CD14-positive monocyte (primary cell): ENCODE measurements at regions not wholly inside any gene's neighbourhood (a gene's known extent, or its start where the extent isn't known, plus 50 kb on each side); places are given as distances from the start of the nearest gene placed in this dataset.

ENCODE experiments used
- DNase-seq, 3 donors: peaks; one replicate each; pipeline ENCODE4 v3.0.0-alpha.2; 2011 to 2022
- H2AFZ ChIP-seq: 2 replicates; pipeline ENCODE4 v1.6.0; 2012; ENCODE audit warnings: mild to moderate bottlenecking, low read depth, low read length, inconsistent platforms; ENCODE audit not compliant: insufficient read depth, poor library complexity, severe bottlenecking
- H3K27ac ChIP-seq, 2 donors: 1 replicate in 1 of 2; 2 replicates in 1 of 2; pipeline ENCODE4 v1.5.1; 2012 to 2013; ENCODE audit warnings: low read length in 2 of 2, control low read depth in 1 of 2, inconsistent platforms in 1 of 2, low read depth in 1 of 2, mild to moderate bottlenecking in 1 of 2
- H3K27me3 ChIP-seq, 2 donors: one replicate each; pipeline versions ENCODE4 v1.6.0 to v1.6.1; 2011 to 2013; ENCODE audit warnings: low read length in 2 of 2; ENCODE audit not compliant: control insufficient read depth in 2 of 2, insufficient read depth in 2 of 2
- H3K36me3 ChIP-seq, 2 donors: replicated peaks in 1 of 2; 1 replicate in 1 of 2; 2 replicates in 1 of 2; pipeline versions ENCODE4 v1.5.1 to v1.6.1; 2012 to 2013; ENCODE audit warnings: low read length in 2 of 2, control low read depth in 1 of 2, inconsistent platforms in 1 of 2, mild to moderate bottlenecking in 1 of 2; ENCODE audit not compliant: insufficient read depth in 2 of 2, control insufficient read depth in 1 of 2
- H3K4me1 ChIP-seq, 2 donors: 1 replicate in 1 of 2; 2 replicates in 1 of 2; pipeline versions ENCODE4 v1.5.1 to v1.6.1; 2012 to 2013; ENCODE audit warnings: low read length in 2 of 2, control low read depth in 1 of 2, inconsistent platforms in 1 of 2, mild to moderate bottlenecking in 1 of 2, moderate library complexity in 1 of 2; ENCODE audit not compliant: insufficient read depth in 2 of 2, control insufficient read depth in 1 of 2
- H3K4me2 ChIP-seq: replicated peaks from 2 replicates; pipeline ENCODE3; 2012; ENCODE audit warnings: low read length, moderate library complexity, mild to moderate bottlenecking; ENCODE audit not compliant: poor library complexity, severe bottlenecking; ENCODE audit errors: extremely low read depth
- H3K4me3 ChIP-seq, 3 experiments: fragments of 200-600 bp in 1 of 3; sonication (generic) in 1 of 3; replicated peaks in 1 of 3; 1 replicate in 2 of 3; 2 replicates in 1 of 3; pipeline ENCODE4 v1.5.1; 2011 to 2013; ENCODE audit warnings: low read length in 3 of 3, mild to moderate bottlenecking in 3 of 3, control low read depth in 2 of 3, low read depth in 2 of 3, inconsistent platforms in 1 of 3, moderate library complexity in 1 of 3
- H3K79me2 ChIP-seq: 2 replicates; pipeline ENCODE4 v1.6.0; 2012; ENCODE audit warnings: mild to moderate bottlenecking, control low read depth, inconsistent platforms, low read length, moderate library complexity; ENCODE audit not compliant: insufficient read depth
- H3K9ac ChIP-seq: 2 replicates; pipeline ENCODE4 v1.6.0; 2017; ENCODE audit warnings: low read length, mild to moderate bottlenecking; ENCODE audit not compliant: insufficient read depth, poor library complexity, severe bottlenecking
- H3K9me3 ChIP-seq, 2 donors: replicated peaks in 1 of 2; 1 replicate in 1 of 2; 2 replicates in 1 of 2; pipeline versions ENCODE4 v1.5.1 to v1.6.1; 2012 to 2013; ENCODE audit warnings: low read length in 2 of 2, control low read depth in 1 of 2; ENCODE audit not compliant: control insufficient read depth in 1 of 2, insufficient read depth in 1 of 2
- H4K20me1 ChIP-seq: 2 replicates; pipeline ENCODE4 v1.6.0; 2012; ENCODE audit warnings: mild to moderate bottlenecking, low read length, control low read depth, moderate library complexity; ENCODE audit not compliant: insufficient read depth
- H3K27ac Mint-ChIP-seq, 7 donors: one replicate each; pipeline ENCODE4 v1.8.0; 2020; ENCODE audit warnings: mild to moderate bottlenecking in 7 of 7, mixed read lengths in 7 of 7, moderate library complexity in 6 of 7, inconsistent platforms in 2 of 7
- H3K27me3 Mint-ChIP-seq, 3 donors: one replicate each; pipeline ENCODE4 v1.8.0; 2021 to 2022; ENCODE audit warnings: low read depth in 3 of 3, mild to moderate bottlenecking in 3 of 3, mixed read lengths in 3 of 3, moderate library complexity in 3 of 3, inconsistent platforms in 1 of 3
- H3K36me3 Mint-ChIP-seq, 2 donors: one replicate each; pipeline ENCODE4 v1.8.0; 2020; ENCODE audit warnings: mixed read lengths in 2 of 2, inconsistent platforms in 1 of 2, mild to moderate bottlenecking in 1 of 2
- H3K4me1 Mint-ChIP-seq: one replicate; pipeline ENCODE4 v1.8.0; 2020; ENCODE audit warnings: mild to moderate bottlenecking, mixed read lengths
- H3K4me3 Mint-ChIP-seq, 2 donors: one replicate each; pipeline ENCODE4 v1.8.0; 2020; ENCODE audit warnings: mild to moderate bottlenecking in 2 of 2, mixed read lengths in 2 of 2, moderate library complexity in 1 of 2
- H3K9me3 Mint-ChIP-seq, 7 donors: one replicate each; pipeline ENCODE4 v1.8.0; 2020 to 2022; ENCODE audit warnings: mixed read lengths in 7 of 7, mild to moderate bottlenecking in 6 of 7, moderate library complexity in 6 of 7, inconsistent platforms in 2 of 7
- CTCF ChIP-seq: fragments of 200-600 bp; IDR thresholded peaks from one replicate; pipeline ENCODE4 v1.8.0; 2022; ENCODE audit warnings: antibody characterized with exemption, mild to moderate bottlenecking
- WGBS: methylation state at CpG from one replicate; pipeline ENCODE4 v1.1.5; 2013; ENCODE audit warnings: missing lambda C conversion rate; ENCODE audit not compliant: insufficient coverage; 5-methylcytosine and 5-hydroxymethylcytosine counted together
- intact Hi-C, 2 donors: fragments of 100-400 bp; cut with micrococcal nuclease; formaldehyde crosslinking; loops; one replicate each; pipeline versions ENCODE4 v1.15.0 to v1.15.1; 2023

GRCh38 chr3:87766721-87767120 lies 292.1 kb downstream of the CGGBP1 start:
- H3K4me2 ChIP-seq, result no peak overlapping the region
- H3K9me3 ChIP-seq, result peaks cover 2 to 3% of the 10 kb centered on the region in 2 donors
- no peak overlapping the region for H2AFZ ChIP-seq
- intact Hi-C loops, result no loop called here
- H3K36me3 Mint-ChIP-seq, result no peaks in the 10 kb centered on the region
- no peak overlapping the region for H3K4me3 Mint-ChIP-seq
- H3K4me1 ChIP-seq, result peaks cover 0 to 3% of the 10 kb centered on the region in 2 donors
- no peak overlapping the region for H3K27ac ChIP-seq
- H3K9me3 Mint-ChIP-seq, result peaks cover 6 to 12% (median 9%) of the 10 kb centered on the region in 7 donors
- H4K20me1 ChIP-seq, result no peaks in the 10 kb centered on the region
- peak overlapping the region in 1 of 7 donors; percentile 46 for H3K27ac Mint-ChIP-seq
- peaks cover 5% of the 10 kb centered on the region for H3K4me1 Mint-ChIP-seq
- WGBS, result no CpG with 5 or more reads among the region's 2 CpGs
- TF ChIP-seq CTCF, result no peak
- H3K9ac ChIP-seq, result no peak overlapping the region
- no peak for DNase-seq
- no peaks in the 10 kb centered on the region for H3K36me3 ChIP-seq
- H3K4me3 ChIP-seq, result no peak overlapping the region
- peaks cover 2 to 5% (median 3%) of the 10 kb centered on the region in 3 donors for H3K27me3 Mint-ChIP-seq
- no peaks in the 10 kb centered on the region for H3K79me2 ChIP-seq
- no peaks in the 10 kb centered on the region for H3K27me3 ChIP-seq

GRCh38 chr3:87765256-87765655 lies 293.5 kb downstream of the CGGBP1 start:
- no peak overlapping the region for H2AFZ ChIP-seq
- H3K4me2 ChIP-seq, result no peak overlapping the region
- H3K4me3 ChIP-seq, result no peak overlapping the region
- H3K4me1 ChIP-seq, result no peaks in the 10 kb centered on the region
- H3K36me3 ChIP-seq, result no peaks in the 10 kb centered on the region
- Mint-ChIP-seq H3K36me3 (no peaks in the 10 kb centered on the region), H3K27me3 (peaks cover 2 to 5% (median 4%) of the 10 kb centered on the region in 3 donors), H3K9me3 (peaks cover 11 to 18% (median 14%) of the 10 kb centered on the region in 7 donors), H3K4me1 (no peaks in the 10 kb centered on the region), H3K27ac (no peak overlapping the region), H3K4me3 (no peak overlapping the region)
- intact Hi-C loops, result no loop called here
- no peak for DNase-seq
- peaks cover 7 to 9% of the 10 kb centered on the region in 2 donors for H3K9me3 ChIP-seq
- no peak for TF ChIP-seq CTCF
- H3K27me3 ChIP-seq, result no peaks in the 10 kb centered on the region
- H3K79me2 ChIP-seq, result no peaks in the 10 kb centered on the region
- no peak overlapping the region for H3K9ac ChIP-seq
- H4K20me1 ChIP-seq, result no peaks in the 10 kb centered on the region
- no CpG with 5 or more reads among the region's 3 CpGs for WGBS
- H3K27ac ChIP-seq, result no peak overlapping the region
